ENCODE measurements at regions not wholly inside any gene's neighbourhood (a gene's known extent, or its start where the extent isn't known, plus 50 kb on each side); places are given as distances from the start of the nearest gene placed in this dataset.

- no peaks in the 10 kb centered on the region for H3K9me3 ChIP-seq
- intact Hi-C loops (cut with DNase I; ENCODE audit: low total_unique reads), result no loop called here
- no peak overlapping the region for H3K27ac ChIP-seq
- H3K36me3 ChIP-seq, result no peaks in the 10 kb centered on the region
- no peak overlapping the region for H3K4me3 ChIP-seq
- TF ChIP-seq POLR2AphosphoS5 (IDR thresholded peaks at IDR 0.05) (no peak), EP300 (IDR thresholded peaks at IDR 0.05) (no peak), CTCF (IDR thresholded peaks at IDR 0.05) (no peak), POLR2A (IDR thresholded peaks at IDR 0.05) (no peak)
- no peaks in the 10 kb centered on the region for H3K4me1 ChIP-seq
- DNase-seq, result no peak
- no peaks in the 10 kb centered on the region for H3K27me3 ChIP-seq
- 56 to 75% (median 72%) methylated on average over 1 of the region's 1 CpG for WGBS, 5 donors
Observed at GRCh38 chr6:135740580-135740979, 110.9 kb upstream of the PDE7B start.

GRCh38 chr6:135743476-135743875, 108.0 kb upstream of the PDE7B start:
- intact Hi-C loops (cut with DNase I; ENCODE audit: low total_unique reads), result no loop called here
- WGBS, 5 donors, result 86 to 93% (median 90%) methylated on average over 5 of the region's 5 CpGs
- peak in 1 of 7 experiments; percentile 12 for TF ChIP-seq CTCF (IDR thresholded peaks at IDR 0.05)
- no peak for TF ChIP-seq POLR2AphosphoS5 (IDR thresholded peaks at IDR 0.05)

GRCh38 chr6:135748189-135748588, 103.3 kb upstream of the PDE7B start:
- Histone ChIP-seq H3K36me3 (no peaks in the 10 kb centered on the region), H3K27ac (no peak overlapping the region), H3K9me3 (no peaks in the 10 kb centered on the region), H3K4me1 (no peaks in the 10 kb centered on the region), H3K4me3 (no peak overlapping the region), H3K27me3 (no peaks in the 10 kb centered on the region)
- intact Hi-C loops (cut with DNase I; ENCODE audit: low total_unique reads), result no loop called here
- DNase-seq, result no peak
- 73 to 84% (median 78%) methylated on average over 3 of the region's 3 CpGs for WGBS, 5 donors
- TF ChIP-seq POLR2AphosphoS5 (IDR thresholded peaks at IDR 0.05), result no peak
- no peak for TF ChIP-seq POLR2A (IDR thresholded peaks at IDR 0.05)
- no peak for TF ChIP-seq EP300 (IDR thresholded peaks at IDR 0.05)
- no peak for TF ChIP-seq CTCF (IDR thresholded peaks at IDR 0.05)

More at GRCh38 chr6:135743476-135743875, 108.0 kb upstream of the PDE7B start:
- no peak for DNase-seq
- Histone ChIP-seq H3K4me3 (no peak overlapping the region), H3K27ac (no peak overlapping the region), H3K4me1 (no peaks in the 10 kb centered on the region), H3K27me3 (no peaks in the 10 kb centered on the region), H3K9me3 (no peaks in the 10 kb centered on the region), H3K36me3 (no peaks in the 10 kb centered on the region)

- 92 to 100% (median 96%) methylated on average over 1 of the region's 1 CpG for WGBS, 5 donors
- TF ChIP-seq POLR2A (IDR thresholded peaks at IDR 0.05) (no peak), CTCF (IDR thresholded peaks at IDR 0.05) (no peak), EP300 (IDR thresholded peaks at IDR 0.05) (no peak), POLR2AphosphoS5 (IDR thresholded peaks at IDR 0.05) (no peak)
- DNase-seq, result no peak
- intact Hi-C loops (cut with DNase I; ENCODE audit: low total_unique reads), result no loop called here
- Histone ChIP-seq H3K27me3 (no peaks in the 10 kb centered on the region), H3K4me3 (no peak overlapping the region), H3K9me3 (no peaks in the 10 kb centered on the region), H3K27ac (no peak overlapping the region), H3K4me1 (no peaks in the 10 kb centered on the region), H3K36me3 (no peaks in the 10 kb centered on the region)
Observed at GRCh38 chr6:135750081-135750480, 101.4 kb upstream of the PDE7B start.
